Mesothelial cell of epicardium (in vitro differentiated cells): ENCODE measurements at regions not wholly inside any gene's neighbourhood (a gene's known extent, or its start where the extent isn't known, plus 50 kb on each side); places are given as distances from the start of the nearest gene placed in this dataset.

Experiments used
- DNase-seq, 2 experiments: peaks; one replicate each; pipeline ENCODE4 v3.0.0; 2021; ENCODE audit warnings: low spot score in 2 of 2; ENCODE audit not compliant: unreplicated experiment in 2 of 2
- H3K27ac Mint-ChIP-seq: 2 replicates; pipeline ENCODE4 v1.8.0; 2021; ENCODE audit warnings: mixed read lengths
- H3K27me3 Mint-ChIP-seq: 2 replicates; pipeline ENCODE4 v1.8.0; 2021; ENCODE audit warnings: low read depth, mixed read lengths
- H3K36me3 Mint-ChIP-seq: 2 replicates; pipeline ENCODE4 v1.8.0; 2021; ENCODE audit warnings: mixed read lengths
- H3K4me1 Mint-ChIP-seq: 2 replicates; pipeline ENCODE4 v1.8.0; 2021; ENCODE audit warnings: mixed read lengths
- H3K4me3 Mint-ChIP-seq: 2 replicates; pipeline ENCODE4 v1.8.0; 2021; ENCODE audit warnings: mild to moderate bottlenecking, moderate library complexity, mixed read lengths
- H3K9me3 Mint-ChIP-seq: 2 replicates; pipeline ENCODE4 v1.8.0; 2021; ENCODE audit warnings: mixed read lengths
- CTCF ChIP-seq: fragments of 200-600 bp; sonication (generic); IDR thresholded peaks from one replicate; pipeline ENCODE4 v1.5.0; 2021; ENCODE audit warnings: antibody characterized with exemption; ENCODE audit not compliant: unreplicated experiment

- Mint-ChIP-seq H3K4me3 (no peak overlapping the region), H3K4me1 (peaks cover 4% of the 10 kb centered on the region), H3K36me3 (no peaks in the 10 kb centered on the region), H3K9me3 (peaks cover 3% of the 10 kb centered on the region), H3K27me3 (peaks cover 14% of the 10 kb centered on the region), H3K27ac (no peak overlapping the region)
- no peak for DNase-seq
- no peak for TF ChIP-seq CTCF
Measured at GRCh38 chr11:79570104-79570503, 129.3 kb upstream of the TENM4 start.

- DNase-seq = no peak
- no peak overlapping the region for H3K4me3 Mint-ChIP-seq
- no peaks in the 10 kb centered on the region for H3K9me3 Mint-ChIP-seq
- H3K27ac Mint-ChIP-seq = no peak overlapping the region
- TF ChIP-seq CTCF = no peak
- no peaks in the 10 kb centered on the region for H3K36me3 Mint-ChIP-seq
- H3K4me1 Mint-ChIP-seq = peaks cover 4% of the 10 kb centered on the region
- H3K27me3 Mint-ChIP-seq = no peaks in the 10 kb centered on the region
Measured at GRCh38 chr11:79564288-79564925, 123.6 kb upstream of the TENM4 start.

- no peak for TF ChIP-seq CTCF
- Mint-ChIP-seq H3K4me3 (no peak overlapping the region), H3K27me3 (no peaks in the 10 kb centered on the region), H3K9me3 (no peaks in the 10 kb centered on the region), H3K36me3 (no peaks in the 10 kb centered on the region), H3K27ac (no peak overlapping the region), H3K4me1 (no peaks in the 10 kb centered on the region)
- no peak for DNase-seq
Measured at GRCh38 chr11:79561496-79561895, 120.7 kb upstream of the TENM4 start.

- no peaks in the 10 kb centered on the region for H3K27me3 Mint-ChIP-seq
- TF ChIP-seq CTCF = no peak
- no peaks in the 10 kb centered on the region for H3K9me3 Mint-ChIP-seq
- H3K27ac Mint-ChIP-seq = no peak overlapping the region
- H3K4me1 Mint-ChIP-seq = peaks cover 7% of the 10 kb centered on the region
- H3K4me3 Mint-ChIP-seq = no peak overlapping the region
- DNase-seq = no peak
- no peaks in the 10 kb centered on the region for H3K36me3 Mint-ChIP-seq
Measured at GRCh38 chr11:79550809-79551208, 110.0 kb upstream of the TENM4 start.

- no peaks in the 10 kb centered on the region for H3K27me3 Mint-ChIP-seq
- no peaks in the 10 kb centered on the region for H3K9me3 Mint-ChIP-seq
- no peak overlapping the region for H3K27ac Mint-ChIP-seq
- H3K4me1 Mint-ChIP-seq = peaks cover 12% of the 10 kb centered on the region
- DNase-seq = no peak
- H3K4me3 Mint-ChIP-seq = no peak overlapping the region
- no peak for TF ChIP-seq CTCF
- no peaks in the 10 kb centered on the region for H3K36me3 Mint-ChIP-seq
Measured at GRCh38 chr11:79547256-79547655, 106.4 kb upstream of the TENM4 start.

GRCh38 chr11:79546351-79546750 is 105.5 kb upstream of the TENM4 start:
- Mint-ChIP-seq H3K9me3 (no peaks in the 10 kb centered on the region), H3K4me3 (no peak overlapping the region), H3K36me3 (no peaks in the 10 kb centered on the region), H3K4me1 (peaks cover 12% of the 10 kb centered on the region), H3K27ac (no peak overlapping the region), H3K27me3 (no peaks in the 10 kb centered on the region)
- TF ChIP-seq CTCF = no peak
- DNase-seq = no peak
